ENCODE measurements at regions not wholly inside any gene's neighbourhood (a gene's known extent, or its start where the extent isn't known, plus 50 kb on each side); places are given as distances from the start of the nearest gene placed in this dataset.

DNA sequence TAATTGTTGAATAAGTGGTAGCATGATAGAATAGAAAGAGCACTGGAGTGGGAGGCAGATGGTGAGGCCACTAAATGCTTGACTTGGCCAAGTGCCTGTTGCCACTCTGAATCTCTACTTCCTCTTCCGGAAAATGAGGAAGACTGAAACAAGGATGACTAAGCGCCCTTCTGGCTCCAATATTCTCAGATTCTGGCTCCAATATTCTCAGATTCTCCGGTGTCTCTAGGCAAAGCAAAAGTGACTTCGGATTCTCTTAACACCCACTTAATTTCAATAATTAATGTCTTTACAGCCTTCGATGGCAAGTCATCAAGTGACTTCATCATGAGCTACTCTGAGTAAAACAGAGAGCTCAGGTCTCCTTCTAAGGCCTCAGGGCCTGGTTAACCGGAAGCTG lies 402.2 kb upstream of the FGF13 start:
- TF ChIP-seq, protein P1, sequence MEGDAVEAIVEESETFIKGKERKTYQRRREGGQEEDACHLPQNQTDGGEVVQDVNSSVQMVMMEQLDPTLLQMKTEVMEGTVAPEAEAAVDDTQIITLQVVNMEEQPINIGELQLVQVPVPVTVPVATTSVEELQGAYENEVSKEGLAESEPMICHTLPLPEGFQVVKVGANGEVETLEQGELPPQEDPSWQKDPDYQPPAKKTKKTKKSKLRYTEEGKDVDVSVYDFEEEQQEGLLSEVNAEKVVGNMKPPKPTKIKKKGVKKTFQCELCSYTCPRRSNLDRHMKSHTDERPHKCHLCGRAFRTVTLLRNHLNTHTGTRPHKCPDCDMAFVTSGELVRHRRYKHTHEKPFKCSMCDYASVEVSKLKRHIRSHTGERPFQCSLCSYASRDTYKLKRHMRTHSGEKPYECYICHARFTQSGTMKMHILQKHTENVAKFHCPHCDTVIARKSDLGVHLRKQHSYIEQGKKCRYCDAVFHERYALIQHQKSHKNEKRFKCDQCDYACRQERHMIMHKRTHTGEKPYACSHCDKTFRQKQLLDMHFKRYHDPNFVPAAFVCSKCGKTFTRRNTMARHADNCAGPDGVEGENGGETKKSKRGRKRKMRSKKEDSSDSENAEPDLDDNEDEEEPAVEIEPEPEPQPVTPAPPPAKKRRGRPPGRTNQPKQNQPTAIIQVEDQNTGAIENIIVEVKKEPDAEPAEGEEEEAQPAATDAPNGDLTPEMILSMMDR (IDR thresholded peaks at IDR 0.05) = no peak
- TF ChIP-seq POLR2A (IDR thresholded peaks at IDR 0.05) = no peak

All from Peyer's patch (tissue), 4 donors.